Keratinocyte (primary cell): ENCODE measurements at regions not wholly inside any gene's neighbourhood (a gene's known extent, or its start where the extent isn't known, plus 50 kb on each side); places are given as distances from the start of the nearest gene placed in this dataset.

ENCODE experiments used
- EZH2 ChIP-seq: IDR thresholded peaks from one replicate; pipeline ENCODE4 v1.6.1; 2012; ENCODE audit warnings: inconsistent platforms, mild to moderate bottlenecking, low read length, moderate library complexity
- TF ChIP-seq, protein P1 (sequence below), 3 experiments: IDR thresholded peaks in 1 of 3; conservative IDR thresholded peaks in 1 of 3; optimal IDR thresholded peaks in 1 of 3; 2 replicates in 2 of 3; 3 replicates in 1 of 3; pipeline versions ENCODE3 to v1.5.1; 2011; ENCODE audit warnings: low read length in 3 of 3, mild to moderate bottlenecking in 3 of 3, moderate library complexity in 2 of 3, control low read depth in 1 of 3, inconsistent platforms in 1 of 3; ENCODE audit not compliant: insufficient read depth in 2 of 3; ENCODE audit errors: extremely low read depth in 1 of 3

DNA sequence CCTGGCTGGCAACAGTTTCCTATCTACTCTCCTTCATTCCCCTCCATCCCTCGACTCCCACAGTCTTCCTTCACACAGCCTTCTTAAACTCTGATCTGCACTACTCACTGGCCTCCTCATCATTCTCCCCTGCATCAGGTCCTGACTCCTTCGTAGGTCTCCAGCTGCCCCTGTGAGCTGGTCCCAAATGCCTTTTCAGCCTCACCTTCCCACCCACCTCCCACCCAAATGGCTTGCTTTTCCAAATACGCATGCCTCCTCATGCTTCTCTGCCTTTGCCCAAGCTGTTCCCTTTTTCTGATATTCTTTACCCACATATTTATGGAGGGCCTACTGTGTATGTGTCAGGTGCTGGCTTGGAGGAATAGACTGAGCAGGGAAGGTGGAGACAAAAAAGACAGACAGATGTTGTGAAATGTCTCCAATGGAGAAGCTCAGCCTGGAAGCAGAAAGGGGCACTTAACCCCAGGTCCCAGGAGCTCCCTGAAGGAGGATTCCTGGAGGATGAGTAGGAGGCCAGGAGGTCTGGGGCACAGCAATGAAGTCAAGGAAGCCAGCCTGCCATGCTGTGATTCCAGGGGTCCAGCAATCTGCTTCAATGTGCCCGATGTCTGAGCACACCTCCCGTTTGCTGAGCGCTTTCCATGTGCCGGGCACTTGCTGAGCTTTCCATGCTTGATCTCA lies 252.2 kb downstream of the SHQ1 start:
- TF ChIP-seq, protein P1, sequence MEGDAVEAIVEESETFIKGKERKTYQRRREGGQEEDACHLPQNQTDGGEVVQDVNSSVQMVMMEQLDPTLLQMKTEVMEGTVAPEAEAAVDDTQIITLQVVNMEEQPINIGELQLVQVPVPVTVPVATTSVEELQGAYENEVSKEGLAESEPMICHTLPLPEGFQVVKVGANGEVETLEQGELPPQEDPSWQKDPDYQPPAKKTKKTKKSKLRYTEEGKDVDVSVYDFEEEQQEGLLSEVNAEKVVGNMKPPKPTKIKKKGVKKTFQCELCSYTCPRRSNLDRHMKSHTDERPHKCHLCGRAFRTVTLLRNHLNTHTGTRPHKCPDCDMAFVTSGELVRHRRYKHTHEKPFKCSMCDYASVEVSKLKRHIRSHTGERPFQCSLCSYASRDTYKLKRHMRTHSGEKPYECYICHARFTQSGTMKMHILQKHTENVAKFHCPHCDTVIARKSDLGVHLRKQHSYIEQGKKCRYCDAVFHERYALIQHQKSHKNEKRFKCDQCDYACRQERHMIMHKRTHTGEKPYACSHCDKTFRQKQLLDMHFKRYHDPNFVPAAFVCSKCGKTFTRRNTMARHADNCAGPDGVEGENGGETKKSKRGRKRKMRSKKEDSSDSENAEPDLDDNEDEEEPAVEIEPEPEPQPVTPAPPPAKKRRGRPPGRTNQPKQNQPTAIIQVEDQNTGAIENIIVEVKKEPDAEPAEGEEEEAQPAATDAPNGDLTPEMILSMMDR (optimal IDR thresholded peaks at IDR 0.05 in 1 of 3, IDR thresholded peaks at IDR 0.05 in 1 of 3, conservative IDR thresholded peaks at IDR 0.05 in 1 of 3; ENCODE audit: extremely low read depth in 1 of 3, insufficient read depth in 2 of 3, low read length in 3 of 3): no peak
- no peak for TF ChIP-seq EZH2
